CD8-positive, alpha-beta memory T cell (primary cell): ENCODE measurements at regions not wholly inside any gene's neighbourhood (a gene's known extent, or its start where the extent isn't known, plus 50 kb on each side); places are given as distances from the start of the nearest gene placed in this dataset.

Source experiments
- CTCF ChIA-PET: fragments of 350-600 bp; sonication (Branson Sonifier 250); formaldehyde crosslinking; loops from one replicate; lab custom pipeline; 2021; ENCODE audit warnings: antibody characterized with exemption; lab: Charles Lee
- POLR2A ChIA-PET: fragments of 350-600 bp; sonication (Branson Sonifier 250); formaldehyde crosslinking; loops from one replicate; lab custom pipeline; 2021; ENCODE audit warnings: antibody characterized with exemption; lab: Charles Lee
- DNase-seq, 5 donors: peaks; one replicate each; pipeline versions ENCODE4 v3.0.0 to v3.0.0-alpha.2; 2020 to 2022; ENCODE audit warnings: mixed read lengths in 1 of 5
- H3K27ac ChIP-seq: one replicate; pipeline ENCODE4 v1.7.0; 2013; ENCODE audit warnings: low read depth, mild to moderate bottlenecking, low read length, moderate library complexity
- H3K27me3 ChIP-seq: 2 replicates; pipeline ENCODE4 v1.7.0; 2013; ENCODE audit warnings: low read length, mild to moderate bottlenecking; ENCODE audit not compliant: insufficient read depth, poor library complexity, severe bottlenecking
- H3K36me3 ChIP-seq: 2 replicates; pipeline ENCODE4 v1.7.0; 2013; ENCODE audit warnings: mild to moderate bottlenecking, low read length, moderate library complexity; ENCODE audit not compliant: insufficient read depth
- H3K4me1 ChIP-seq: 2 replicates; pipeline ENCODE4 v1.7.0; 2013; ENCODE audit warnings: mild to moderate bottlenecking, low read length, moderate library complexity; ENCODE audit not compliant: insufficient read depth
- H3K4me3 ChIP-seq: 2 replicates; pipeline ENCODE4 v1.7.0; 2013; ENCODE audit warnings: mild to moderate bottlenecking, low read length
- H3K9me3 ChIP-seq: 2 replicates; pipeline ENCODE4 v1.7.0; 2013; ENCODE audit warnings: mild to moderate bottlenecking, low read length
- H3K27ac Mint-ChIP-seq, 8 donors: one replicate each; pipeline ENCODE4 v1.8.0; 2020 to 2021; ENCODE audit warnings: mixed read lengths in 8 of 8, mild to moderate bottlenecking in 6 of 8, inconsistent platforms in 3 of 8, moderate library complexity in 3 of 8
- H3K27me3 Mint-ChIP-seq, 2 donors: one replicate each; pipeline ENCODE4 v1.8.0; 2020 to 2021; ENCODE audit warnings: mixed read lengths in 2 of 2, mild to moderate bottlenecking in 1 of 2, moderate library complexity in 1 of 2
- H3K36me3 Mint-ChIP-seq, 3 donors: one replicate each; pipeline ENCODE4 v1.8.0; 2020 to 2021; ENCODE audit warnings: mixed read lengths in 3 of 3, inconsistent platforms in 1 of 3, mild to moderate bottlenecking in 1 of 3
- H3K4me1 Mint-ChIP-seq, 3 donors: one replicate each; pipeline ENCODE4 v1.8.0; 2020 to 2021; ENCODE audit warnings: mixed read lengths in 3 of 3, inconsistent platforms in 1 of 3, mild to moderate bottlenecking in 1 of 3
- H3K4me3 Mint-ChIP-seq, 7 donors: one replicate each; pipeline ENCODE4 v1.8.0; 2020 to 2021; ENCODE audit warnings: mixed read lengths in 7 of 7, mild to moderate bottlenecking in 6 of 7, moderate library complexity in 4 of 7, inconsistent platforms in 2 of 7
- H3K9me3 Mint-ChIP-seq, 5 donors: one replicate each; pipeline ENCODE4 v1.8.0; 2020 to 2022; ENCODE audit warnings: mixed read lengths in 5 of 5, mild to moderate bottlenecking in 3 of 5, moderate library complexity in 2 of 5, inconsistent platforms in 1 of 5

GRCh38 chr7:128178611-128179010 lies 62.5 kb upstream of the LEP start:
- no peaks in the 10 kb centered on the region for H3K9me3 ChIP-seq
- Mint-ChIP-seq H3K9me3 (no peaks in the 10 kb centered on the region), H3K4me3 (no peak overlapping the region), H3K4me1 (no peaks in the 10 kb centered on the region), H3K27me3 (peaks cover 17 to 63% of the 10 kb centered on the region in 2 donors), H3K27ac (no peak overlapping the region), H3K36me3 (peaks cover 0 to 1% (median 0%) of the 10 kb centered on the region in 3 donors)
- no peak overlapping the region for H3K27ac ChIP-seq
- DNase-seq, result no peak
- CTCF ChIA-PET, result interaction anchor here (1.3 kb wide), 1 partner anchor 31 kb away, joined by 3 read pairs; no protein-coding TSS in a partner anchor
- no peaks in the 10 kb centered on the region for H3K36me3 ChIP-seq
- no peak overlapping the region for H3K4me3 ChIP-seq
- no peaks in the 10 kb centered on the region for H3K4me1 ChIP-seq
- H3K27me3 ChIP-seq, result no peaks in the 10 kb centered on the region
- POLR2A ChIA-PET, result no interaction called here

GRCh38 chr7:128188396-128189230 lies 52.5 kb upstream of the LEP start:
- peaks cover 0 to 2% (median under 1%) of the 10 kb centered on the region in 5 donors for H3K9me3 Mint-ChIP-seq
- H3K4me3 Mint-ChIP-seq, result no peak overlapping the region
- peaks cover 0 to 2% (median 0%) of the 10 kb centered on the region in 3 donors for H3K36me3 Mint-ChIP-seq
- CTCF ChIA-PET, result no interaction called here
- Histone ChIP-seq H3K4me3 (no peak overlapping the region), H3K4me1 (no peaks in the 10 kb centered on the region), H3K27me3 (no peaks in the 10 kb centered on the region), H3K36me3 (no peaks in the 10 kb centered on the region), H3K27ac (no peak overlapping the region), H3K9me3 (no peaks in the 10 kb centered on the region)
- POLR2A ChIA-PET, result no interaction called here
- H3K4me1 Mint-ChIP-seq, result no peaks in the 10 kb centered on the region
- H3K27ac Mint-ChIP-seq, result no peak overlapping the region
- no peak for DNase-seq
- peaks cover 14 to 48% of the 10 kb centered on the region in 2 donors for H3K27me3 Mint-ChIP-seq

GRCh38 chr7:128189231-128189930 lies 51.7 kb upstream of the LEP start:
- Mint-ChIP-seq H3K4me1 (no peaks in the 10 kb centered on the region), H3K9me3 (peaks cover 4 to 9% (median 7%) of the 10 kb centered on the region in 5 donors), H3K27ac (no peak overlapping the region), H3K36me3 (peaks cover 0 to 9% (median 1%) of the 10 kb centered on the region in 3 donors), H3K27me3 (peaks cover 11 to 48% of the 10 kb centered on the region in 2 donors), H3K4me3 (no peak overlapping the region)
- POLR2A ChIA-PET, result no interaction called here
- H3K9me3 ChIP-seq, result peaks cover 4% of the 10 kb centered on the region
- H3K27ac ChIP-seq, result no peak overlapping the region
- no peaks in the 10 kb centered on the region for H3K36me3 ChIP-seq
- H3K4me1 ChIP-seq, result no peaks in the 10 kb centered on the region
- no peaks in the 10 kb centered on the region for H3K27me3 ChIP-seq
- no peak overlapping the region for H3K4me3 ChIP-seq
- CTCF ChIA-PET, result interaction anchor here (1.3 kb wide), 1 partner anchor 20 kb away, joined by 3 read pairs; no protein-coding TSS in a partner anchor
- no peak for DNase-seq

GRCh38 chr7:128190051-128190647 lies 50.9 kb upstream of the LEP start:
- Mint-ChIP-seq H3K9me3 (peaks cover 10 to 15% (median 14%) of the 10 kb centered on the region in 5 donors), H3K36me3 (peaks cover 0 to 15% (median 1%) of the 10 kb centered on the region in 3 donors), H3K27ac (no peak overlapping the region), H3K27me3 (peaks cover 11 to 48% of the 10 kb centered on the region in 2 donors), H3K4me3 (no peak overlapping the region), H3K4me1 (no peaks in the 10 kb centered on the region)
- ChIA-PET CTCF (interaction anchor here (1.3 kb wide), 1 partner anchor 20 kb away, joined by 3 read pairs; no protein-coding TSS in a partner anchor), POLR2A (no interaction called here)
- no peak for DNase-seq
- Histone ChIP-seq H3K4me3 (no peak overlapping the region), H3K4me1 (no peaks in the 10 kb centered on the region), H3K9me3 (peaks cover 11% of the 10 kb centered on the region), H3K27me3 (no peaks in the 10 kb centered on the region), H3K36me3 (no peaks in the 10 kb centered on the region), H3K27ac (no peak overlapping the region)

- H3K4me1 ChIP-seq, result no peaks in the 10 kb centered on the region
- ChIA-PET POLR2A (no interaction called here), CTCF (interaction anchor here (1.1 to 1.9 kb wide), 4 partner anchors 18 to 483 kb away, joined by 3 to 4 read pairs (median 3); no protein-coding TSS in a partner anchor)
- no peak for DNase-seq
- Mint-ChIP-seq H3K4me3 (no peak overlapping the region), H3K27me3 (peaks cover 11 to 43% of the 10 kb centered on the region in 2 donors), H3K4me1 (no peaks in the 10 kb centered on the region), H3K27ac (no peak overlapping the region), H3K36me3 (peaks cover 0 to 18% (median 1%) of the 10 kb centered on the region in 3 donors), H3K9me3 (peaks cover 15 to 25% (median 22%) of the 10 kb centered on the region in 5 donors)
- H3K4me3 ChIP-seq, result no peak overlapping the region
- no peak overlapping the region for H3K27ac ChIP-seq
- H3K27me3 ChIP-seq, result no peaks in the 10 kb centered on the region
- H3K36me3 ChIP-seq, result no peaks in the 10 kb centered on the region
- H3K9me3 ChIP-seq, result peaks cover 14% of the 10 kb centered on the region
These were observed 49.8 kb upstream of the LEP start for GRCh38 chr7:128191136-128191844.
